HG02943 (cell line): ENCODE measurements at regions not wholly inside any gene's neighbourhood (a gene's known extent, or its start where the extent isn't known, plus 50 kb on each side); places are given as distances from the start of the nearest gene placed in this dataset.

Source experiments
- ATAC-seq: cut with Tn5 transposase; IDR thresholded peaks from one replicate; pipeline ENCODE4 v1.9.1; 2021; ENCODE audit warnings: mild to moderate bottlenecking, low read depth, moderate library complexity; ENCODE audit not compliant: unreplicated experiment

- ATAC-seq, result no peak
These were observed 185.6 kb upstream of the ZNF462 start for GRCh38 chr9:106677374-106677773.

- ATAC-seq, result no peak
These were observed 185.1 kb upstream of the ZNF462 start for GRCh38 chr9:106677830-106678229.

- no peak for ATAC-seq
These were observed 184.7 kb upstream of the ZNF462 start for GRCh38 chr9:106678273-106678672.

GRCh38 chr9:106682420-106682819 lies 180.5 kb upstream of the ZNF462 start:
- ATAC-seq, result no peak

- no peak for ATAC-seq
These were observed 179.5 kb upstream of the ZNF462 start for GRCh38 chr9:106683454-106683853.

- ATAC-seq, result no peak
These were observed 177.8 kb upstream of the ZNF462 start for GRCh38 chr9:106684940-106685695.

GRCh38 chr9:106689089-106689488 lies 173.9 kb upstream of the ZNF462 start:
- ATAC-seq, result no peak

GRCh38 chr9:106691627-106692026 lies 171.3 kb upstream of the ZNF462 start:
- ATAC-seq, result no peak

GRCh38 chr9:106693558-106693957 lies 169.4 kb upstream of the ZNF462 start:
- ATAC-seq, result no peak

GRCh38 chr9:106696804-106697203 lies 166.2 kb upstream of the ZNF462 start:
- no peak for ATAC-seq

- no peak for ATAC-seq
These were observed 165.6 kb upstream of the ZNF462 start for GRCh38 chr9:106697390-106697749.

- ATAC-seq, result no peak
These were observed 165.0 kb upstream of the ZNF462 start for GRCh38 chr9:106697750-106698502.

GRCh38 chr9:106700676-106701075 lies 162.3 kb upstream of the ZNF462 start:
- ATAC-seq, result no peak

- ATAC-seq, result no peak
These were observed 161.4 kb upstream of the ZNF462 start for GRCh38 chr9:106701611-106702010.

GRCh38 chr9:106704056-106704615 lies 158.8 kb upstream of the ZNF462 start:
- ATAC-seq, result no peak

GRCh38 chr9:106707291-106707690 lies 155.7 kb upstream of the ZNF462 start:
- no peak for ATAC-seq

GRCh38 chr9:106707738-106708474 lies 155.1 kb upstream of the ZNF462 start:
- no peak for ATAC-seq

- ATAC-seq, result no peak
These were observed 154.4 kb upstream of the ZNF462 start for GRCh38 chr9:106708475-106709146.

GRCh38 chr9:106712279-106712678 lies 150.7 kb upstream of the ZNF462 start:
- no peak for ATAC-seq

GRCh38 chr9:106713206-106713605 lies 149.8 kb upstream of the ZNF462 start:
- ATAC-seq, result no peak
